ENCODE measurements at regions not wholly inside any gene's neighbourhood (a gene's known extent, or its start where the extent isn't known, plus 50 kb on each side); places are given as distances from the start of the nearest gene placed in this dataset.

GRCh38 chr4:129415004-129415403 is 319.1 kb downstream of the C4orf33 start:
- DNase-seq (ENCODE audit: low spot score) = no peak

GRCh38 chr4:129420637-129421036 is 324.7 kb downstream of the C4orf33 start:
- no peak for DNase-seq (ENCODE audit: low spot score)

GRCh38 chr4:129422277-129422676 is 326.3 kb downstream of the C4orf33 start:
- DNase-seq (ENCODE audit: low spot score) = no peak

- DNase-seq (ENCODE audit: low spot score) = no peak
Observed at GRCh38 chr4:129428454-129428853, 332.5 kb downstream of the C4orf33 start.

GRCh38 chr4:129429581-129430320 is 333.8 kb downstream of the C4orf33 start:
- DNase-seq (ENCODE audit: low spot score) = no peak

- no peak for DNase-seq (ENCODE audit: low spot score)
Observed at GRCh38 chr4:129437347-129437746, 341.4 kb downstream of the C4orf33 start.

- no peak for DNase-seq (ENCODE audit: low spot score)
Observed at GRCh38 chr4:129438456-129438981, 342.6 kb downstream of the C4orf33 start.

GRCh38 chr4:129446074-129446473 is 350.1 kb downstream of the C4orf33 start:
- no peak for DNase-seq (ENCODE audit: low spot score)

GRCh38 chr4:129453524-129454200 is 357.7 kb downstream of the C4orf33 start:
- DNase-seq (ENCODE audit: low spot score) = no peak

GRCh38 chr4:129455482-129455881 is 359.5 kb downstream of the C4orf33 start:
- DNase-seq (ENCODE audit: low spot score) = no peak

GRCh38 chr4:129468624-129469023 is 372.7 kb downstream of the C4orf33 start:
- no peak for DNase-seq (ENCODE audit: low spot score)

- no peak for DNase-seq (ENCODE audit: low spot score)
Observed at GRCh38 chr4:129474698-129475097, 378.7 kb downstream of the C4orf33 start.

- no peak for DNase-seq (ENCODE audit: low spot score)
Observed at GRCh38 chr4:129481107-129481506, 385.2 kb downstream of the C4orf33 start.

GRCh38 chr4:129488427-129488826 is 392.5 kb downstream of the C4orf33 start:
- no peak for DNase-seq (ENCODE audit: low spot score)

- no peak for DNase-seq (ENCODE audit: low spot score)
Observed at GRCh38 chr4:129490516-129490915, 394.6 kb downstream of the C4orf33 start.

- no peak for DNase-seq (ENCODE audit: low spot score)
Observed at GRCh38 chr4:129498626-129499025, 402.7 kb downstream of the C4orf33 start.

GRCh38 chr4:129514852-129515251 is 418.9 kb downstream of the C4orf33 start:
- DNase-seq (ENCODE audit: low spot score) = no peak

- no peak for DNase-seq (ENCODE audit: low spot score)
Observed at GRCh38 chr4:129515356-129515755, 419.4 kb downstream of the C4orf33 start.

- DNase-seq (ENCODE audit: low spot score) = no peak
Observed at GRCh38 chr4:129526812-129527211, 430.9 kb downstream of the C4orf33 start.

- DNase-seq (ENCODE audit: low spot score) = no peak
Observed at GRCh38 chr4:129531253-129531652, 435.3 kb downstream of the C4orf33 start.

GRCh38 chr4:129532573-129532972 is 436.6 kb downstream of the C4orf33 start:
- DNase-seq (ENCODE audit: low spot score) = no peak

- DNase-seq (ENCODE audit: low spot score) = no peak
Observed at GRCh38 chr4:129543299-129543698, 447.3 kb downstream of the C4orf33 start.

GRCh38 chr4:129545599-129546278 is 449.8 kb downstream of the C4orf33 start:
- DNase-seq (ENCODE audit: low spot score) = no peak

Data from CD4-positive, alpha-beta T cell treated with Interleukin-15 for 4 hours (primary cell).